ENCODE measurements at regions not wholly inside any gene's neighbourhood (a gene's known extent, or its start where the extent isn't known, plus 50 kb on each side); places are given as distances from the start of the nearest gene placed in this dataset.

DNA sequence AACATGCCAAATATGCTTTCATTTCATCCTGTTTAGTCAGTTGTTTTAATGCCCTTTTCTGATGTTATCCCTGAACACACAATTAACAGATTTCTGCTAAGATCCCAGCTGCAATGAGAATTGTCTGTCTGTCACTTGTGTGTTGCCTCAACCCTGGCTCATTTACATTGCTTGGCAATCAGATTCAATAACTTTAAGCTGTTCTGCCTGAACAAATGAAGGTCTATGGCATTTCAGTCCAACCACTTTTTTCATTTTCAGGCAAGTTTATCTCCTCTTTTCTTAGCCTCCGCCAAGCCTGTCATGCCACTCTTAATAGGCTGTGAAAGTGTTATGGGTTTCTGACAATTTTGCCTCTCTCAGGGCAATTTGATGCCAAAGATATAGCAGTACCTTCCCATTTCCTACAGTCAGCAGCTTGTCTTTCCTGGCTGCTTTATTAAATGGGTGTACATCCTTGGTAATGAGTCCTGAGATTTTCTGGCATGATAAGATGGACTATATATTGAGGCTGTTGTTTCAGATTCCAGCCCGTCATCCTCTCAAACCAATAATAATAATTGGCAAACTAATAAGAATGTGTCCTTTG, 68.7 kb upstream of the ADAMTS9 start:
- no peak for TF ChIP-seq POLR2A (IDR thresholded peaks at IDR 0.05; ENCODE audit: low read length)
- TF ChIP-seq GATA1 (IDR thresholded peaks at IDR 0.05; ENCODE audit: low read depth, low read length): no peak
